HG02852 (cell line): ENCODE measurements at regions not wholly inside any gene's neighbourhood (a gene's known extent, or its start where the extent isn't known, plus 50 kb on each side); places are given as distances from the start of the nearest gene placed in this dataset.

Experiments used
- ATAC-seq: cut with Tn5 transposase; IDR thresholded peaks from one replicate; pipeline ENCODE4 v1.9.1; 2021; ENCODE audit warnings: mild to moderate bottlenecking, moderate library complexity; ENCODE audit not compliant: unreplicated experiment

DNA sequence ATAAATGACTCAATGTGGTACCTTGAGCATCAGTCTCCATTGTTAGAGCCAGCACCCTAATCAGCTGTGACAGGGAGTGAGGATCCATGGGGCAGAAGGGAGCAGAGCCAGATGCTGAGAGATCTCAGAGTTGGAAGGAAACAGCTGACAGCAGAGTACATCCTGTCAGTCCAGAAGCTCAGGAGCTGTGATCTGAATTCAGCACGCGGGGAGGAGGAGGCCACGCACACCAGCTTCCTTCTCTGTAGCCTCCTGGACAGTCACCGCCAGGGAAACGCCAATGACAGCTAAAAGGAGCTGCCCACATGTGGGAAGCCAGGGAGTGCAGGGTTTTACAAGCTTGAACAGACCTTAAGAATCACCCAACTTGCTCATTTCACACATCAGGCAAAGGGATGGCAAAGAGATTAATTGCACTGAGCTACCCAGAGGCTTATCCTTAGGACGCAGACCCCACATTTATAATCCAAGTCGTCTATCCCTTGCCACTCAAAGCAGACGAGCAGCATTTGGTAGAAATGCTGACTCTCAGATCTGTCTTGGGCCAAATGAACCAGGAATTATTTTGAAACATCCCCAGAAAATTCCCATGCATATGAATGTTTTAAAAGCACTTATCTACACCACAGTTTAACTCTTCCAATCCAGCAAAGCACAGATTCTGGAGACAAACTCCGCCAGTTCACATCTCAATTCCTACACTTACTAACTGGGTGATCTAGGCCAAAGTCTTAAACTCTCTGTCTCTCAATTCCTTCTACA lies 322.6 kb upstream of the TMTC1 start:
- no peak for ATAC-seq

DNA sequence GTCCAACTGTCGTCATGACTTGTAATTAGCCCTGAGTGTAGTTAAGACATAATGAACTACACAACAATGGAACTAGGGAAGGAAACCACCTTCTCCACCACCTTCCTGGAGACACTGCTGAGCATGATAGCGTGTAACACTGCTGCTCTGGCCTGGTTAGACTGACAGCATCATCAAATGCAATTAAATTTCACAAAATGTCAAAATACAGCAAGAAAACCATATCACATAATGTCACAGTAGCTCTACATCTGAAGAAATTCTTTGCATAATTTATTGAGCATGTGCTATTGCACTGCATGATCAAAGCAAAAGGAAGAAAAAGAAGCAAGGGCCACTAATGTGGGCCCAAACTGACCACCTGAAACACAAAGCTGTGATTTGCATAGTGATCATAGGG lies 321.8 kb upstream of the TMTC1 start:
- no peak for ATAC-seq

DNA sequence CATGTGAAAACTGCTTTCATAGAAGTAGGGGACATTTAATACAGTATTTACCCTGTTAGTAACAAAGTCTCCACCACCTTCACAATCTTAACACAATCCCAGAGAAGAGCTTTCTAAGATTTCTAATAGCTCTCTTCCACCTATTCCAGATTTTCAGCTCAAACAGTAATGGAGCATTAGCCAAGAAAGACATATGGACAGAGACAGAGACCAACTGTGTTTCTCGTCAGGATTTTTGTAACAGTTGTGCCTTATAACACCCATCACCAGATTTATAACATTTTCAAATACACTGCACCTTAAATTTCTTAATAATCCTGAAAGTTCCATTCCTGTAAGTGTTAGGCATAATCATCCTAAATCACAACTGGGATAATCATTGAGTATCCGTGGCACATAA lies 321.2 kb upstream of the TMTC1 start:
- ATAC-seq, result no peak

DNA sequence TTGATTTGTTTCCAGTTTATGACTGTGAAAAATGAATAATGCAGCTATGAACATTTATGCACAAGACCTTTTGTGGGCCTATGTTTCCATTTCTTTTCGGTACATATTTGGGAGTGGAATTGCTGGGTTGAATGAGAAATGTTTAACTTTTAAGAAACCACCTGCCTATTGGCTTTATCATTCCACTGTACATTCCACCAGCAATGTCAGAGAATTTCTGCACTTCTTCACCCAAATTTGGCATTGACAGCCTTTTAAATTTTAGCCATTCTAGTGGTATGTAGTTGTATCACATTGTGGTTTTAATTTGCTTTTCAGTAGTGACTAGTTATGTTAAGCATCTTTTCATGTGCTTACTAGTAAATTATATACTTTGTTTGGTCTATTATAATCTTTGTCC lies 317.0 kb upstream of the TMTC1 start:
- no peak for ATAC-seq

DNA sequence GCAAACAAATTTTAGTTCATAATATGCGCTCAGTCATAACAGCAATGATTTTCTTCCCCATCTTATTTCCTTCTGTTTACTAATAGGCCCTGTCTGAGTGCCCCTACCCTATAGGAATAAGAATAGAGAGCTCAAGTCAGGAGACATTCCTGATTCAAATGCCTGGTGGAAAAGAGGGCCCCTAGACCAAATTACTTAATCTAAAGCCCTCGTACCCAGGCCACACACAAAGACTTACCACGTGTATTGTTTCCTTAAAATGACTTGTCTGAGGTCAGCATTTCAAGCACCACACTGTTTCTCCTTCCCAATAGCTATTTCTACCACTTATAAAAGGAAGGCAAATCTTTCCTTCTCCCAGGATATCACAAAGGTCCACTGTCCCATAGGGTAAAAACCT lies 314.9 kb upstream of the TMTC1 start:
- no peak for ATAC-seq

DNA sequence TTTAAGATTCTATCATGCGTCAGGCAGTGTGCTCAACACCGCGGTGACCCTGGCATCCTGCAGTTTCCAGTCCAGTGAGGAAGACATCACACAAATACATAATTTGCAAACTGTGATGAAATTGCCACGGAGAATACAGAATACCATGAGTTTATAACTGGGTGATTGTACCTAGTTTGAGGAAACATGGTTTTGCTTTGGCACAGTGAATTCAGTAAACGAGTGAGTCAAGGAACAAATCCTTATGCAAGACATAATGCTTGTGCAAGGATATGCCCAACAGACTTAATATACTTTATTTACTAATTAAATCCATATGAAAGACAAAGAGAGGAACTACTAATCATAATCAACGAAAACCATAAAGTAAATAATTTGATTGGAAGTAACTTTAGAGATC lies 311.8 kb upstream of the TMTC1 start:
- no peak for ATAC-seq

DNA sequence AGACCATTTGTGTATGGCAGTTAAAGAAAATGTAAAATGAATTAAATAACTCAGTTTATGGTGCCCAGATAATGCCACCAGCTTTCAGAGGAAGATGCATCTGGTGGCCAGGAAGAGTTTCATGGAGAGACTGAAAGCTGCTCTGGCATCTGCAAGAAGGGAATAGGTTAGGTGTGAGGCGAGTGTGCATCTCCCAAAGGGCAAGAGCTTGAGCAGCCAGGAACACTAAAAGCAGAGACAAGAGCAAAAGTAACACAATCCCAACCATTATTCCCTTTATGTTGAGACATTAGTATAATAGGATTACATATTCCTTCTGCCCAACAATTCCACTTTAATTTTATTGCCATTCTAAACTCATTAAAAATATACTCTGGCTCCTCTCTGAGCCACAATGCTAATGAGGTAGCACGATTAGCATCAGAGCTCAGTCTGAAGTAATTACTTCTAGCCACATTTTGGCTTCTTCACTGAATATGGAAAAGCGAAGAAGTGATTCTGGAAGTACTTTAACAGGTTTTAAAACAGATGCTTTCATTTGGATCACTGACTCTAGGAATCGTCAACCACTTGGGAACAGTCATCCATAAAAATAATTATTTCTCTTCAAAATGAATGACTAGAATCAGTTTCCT lies 309.4 kb upstream of the TMTC1 start:
- ATAC-seq, result no peak

DNA sequence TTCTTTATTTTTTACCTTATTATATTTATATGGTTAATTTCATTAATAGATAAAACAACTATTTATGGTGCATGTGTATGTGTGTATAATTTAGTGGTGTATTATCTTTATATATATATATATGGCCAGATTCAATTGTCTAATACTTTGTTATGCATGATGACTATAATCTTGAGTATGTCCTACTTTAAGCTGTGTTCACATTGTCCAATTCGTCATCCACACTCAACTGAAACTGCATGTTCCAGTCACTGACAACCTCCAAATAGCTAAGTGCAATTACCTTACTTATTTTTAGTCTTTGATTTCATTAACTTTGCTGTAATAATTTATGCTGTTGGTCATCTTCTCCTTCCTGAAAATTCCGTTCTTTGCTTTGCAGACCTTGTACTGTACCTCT lies 306.5 kb upstream of the TMTC1 start:
- no peak for ATAC-seq

DNA sequence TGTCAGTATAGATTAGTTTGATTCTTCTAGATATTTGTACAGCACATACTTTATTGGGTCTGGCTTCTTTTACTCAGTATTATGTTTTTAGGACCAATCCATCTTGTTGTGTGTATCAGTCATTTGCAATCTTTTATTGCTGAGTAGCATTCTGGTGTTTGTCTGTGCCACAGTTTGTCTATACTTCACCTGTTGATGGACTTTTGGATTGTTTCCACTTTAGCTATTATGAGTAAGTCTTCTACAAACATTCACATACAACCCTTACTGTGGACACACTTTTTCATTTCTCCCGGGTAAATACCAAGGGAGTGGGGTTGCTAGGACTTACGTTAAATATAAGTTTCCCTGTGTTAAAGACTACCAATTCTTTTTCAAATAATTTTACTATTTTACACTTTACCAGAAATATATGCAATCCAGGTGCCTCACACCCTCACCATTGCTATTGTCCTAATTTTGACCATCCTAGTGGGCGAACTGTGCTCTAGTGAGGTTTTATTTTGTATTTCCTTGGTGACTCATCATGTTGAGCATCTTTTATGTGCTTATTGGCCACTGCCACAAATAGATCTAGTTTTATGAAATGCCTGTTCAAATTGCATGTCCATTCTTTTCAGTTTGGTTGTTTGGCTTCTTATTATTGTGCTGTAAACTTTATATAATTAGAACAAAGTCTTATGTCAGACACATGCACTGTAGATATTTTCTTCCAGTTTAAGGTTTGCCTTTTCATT lies 304.7 kb upstream of the TMTC1 start:
- ATAC-seq, result no peak

DNA sequence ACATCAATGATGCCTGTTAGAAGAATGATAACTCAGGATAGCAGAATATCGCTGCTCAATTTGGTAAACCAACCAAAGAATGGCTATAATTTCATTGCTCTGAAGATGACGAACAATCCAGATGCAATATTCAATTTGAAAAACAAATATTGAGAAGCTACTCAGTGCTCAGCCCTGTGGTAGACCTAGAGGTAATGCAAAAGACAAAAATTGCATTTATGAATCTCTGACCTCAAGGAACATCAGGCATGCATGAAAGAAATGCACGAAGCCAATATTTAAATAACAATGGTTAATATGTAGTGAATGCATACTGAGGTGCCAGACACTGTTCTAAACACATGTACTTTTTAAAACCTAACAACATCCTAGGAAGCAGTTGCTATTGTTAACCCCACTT lies 298.6 kb upstream of the TMTC1 start:
- ATAC-seq, result no peak

DNA sequence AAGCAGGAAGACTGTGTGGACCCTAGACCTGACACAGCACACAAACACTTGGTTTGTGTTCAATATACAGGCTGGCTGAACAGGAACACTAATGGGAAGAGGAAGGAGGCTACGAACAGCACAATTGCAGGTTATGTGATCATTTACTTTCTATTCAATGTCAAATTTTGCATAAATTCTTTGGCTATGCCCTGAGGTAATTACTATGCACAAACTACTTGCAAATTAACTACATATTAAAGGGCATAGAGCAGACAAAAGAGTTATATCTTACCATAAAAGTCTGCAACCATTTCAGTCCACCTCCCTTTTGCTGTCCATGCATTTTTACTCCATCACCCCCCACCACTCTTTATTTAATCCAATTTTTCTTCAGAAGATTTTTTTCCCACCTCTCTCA lies 291.2 kb upstream of the TMTC1 start:
- no peak for ATAC-seq

DNA sequence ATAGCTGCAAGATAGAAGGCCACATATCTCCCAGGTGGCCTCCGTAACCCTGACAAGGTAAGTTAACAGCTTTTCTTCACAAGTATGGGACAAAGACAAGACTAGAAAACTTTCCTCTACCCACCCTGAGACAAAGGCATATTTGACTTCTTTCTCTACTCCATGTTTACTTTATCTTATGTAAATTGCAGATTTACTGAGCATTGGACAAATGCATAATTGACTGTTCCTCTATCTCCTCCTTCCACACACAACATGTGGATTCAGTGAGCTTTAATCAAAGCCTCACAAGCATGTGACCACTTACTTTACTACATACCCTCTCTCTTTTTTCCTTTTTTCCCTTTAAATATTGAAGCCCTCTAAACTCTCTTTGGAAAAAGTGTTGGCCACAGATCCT lies 289.1 kb upstream of the TMTC1 start:
- no peak for ATAC-seq

DNA sequence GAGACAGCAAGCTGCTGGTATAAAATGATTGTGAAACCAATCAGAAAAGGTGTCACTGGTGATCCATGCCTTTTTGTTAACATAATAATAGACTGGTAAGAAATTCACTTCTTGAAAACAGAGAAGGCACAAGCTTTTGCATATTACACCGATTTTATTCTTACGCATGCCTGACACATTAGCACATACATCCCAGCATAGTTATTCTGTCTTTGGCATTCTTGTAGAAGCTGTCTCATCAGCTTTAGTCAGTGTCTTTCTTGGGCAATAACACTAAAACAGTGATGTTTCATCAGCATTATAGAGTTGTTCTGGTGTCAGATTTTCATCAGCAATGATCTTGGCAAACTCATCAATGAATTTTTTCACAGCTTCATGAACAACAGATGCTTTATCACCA lies 283.4 kb upstream of the TMTC1 start:
- ATAC-seq, result no peak

DNA sequence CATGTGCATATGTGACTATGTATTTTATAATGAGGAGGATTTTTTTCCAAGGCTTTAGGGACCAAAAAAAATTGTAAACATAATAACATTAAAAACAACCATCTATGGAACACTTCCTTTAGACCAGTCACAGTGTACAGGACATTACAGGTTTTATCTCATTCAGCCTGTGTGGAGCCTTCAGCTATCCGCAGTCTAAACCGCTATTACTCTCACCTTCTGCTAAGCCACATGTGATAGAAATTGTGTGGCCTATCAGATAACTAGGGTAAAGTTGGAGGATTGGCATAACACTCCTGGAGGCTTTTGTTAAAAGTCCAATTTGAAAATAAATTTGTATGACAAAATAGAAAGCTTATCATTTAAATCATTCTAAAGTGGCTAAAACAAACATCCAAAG lies 281.2 kb upstream of the TMTC1 start:
- ATAC-seq, result no peak

DNA sequence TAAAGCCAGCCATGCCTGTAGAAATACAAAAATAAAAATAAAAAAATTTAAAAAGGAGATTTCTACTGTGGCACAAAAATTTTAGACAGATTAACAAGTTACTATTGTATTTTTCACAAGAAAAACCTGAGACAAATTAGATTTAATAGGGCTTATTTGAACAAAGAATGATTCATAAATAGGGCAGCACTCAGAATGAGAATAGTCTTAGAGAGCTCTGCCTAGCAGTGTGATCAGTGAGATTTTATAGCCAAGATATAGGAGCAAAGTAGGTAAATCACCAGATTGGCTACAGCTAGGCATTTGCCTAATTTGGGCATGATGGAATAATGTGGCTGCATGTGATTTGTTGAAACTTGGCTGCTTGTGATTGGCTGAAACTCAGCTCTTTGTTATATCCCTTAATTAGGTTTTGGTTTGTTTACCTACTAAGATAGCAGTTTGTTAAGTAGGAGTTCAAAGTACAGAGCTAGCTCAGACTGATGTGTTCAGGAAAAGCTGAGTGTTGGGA lies 279.7 kb upstream of the TMTC1 start:
- no peak for ATAC-seq

DNA sequence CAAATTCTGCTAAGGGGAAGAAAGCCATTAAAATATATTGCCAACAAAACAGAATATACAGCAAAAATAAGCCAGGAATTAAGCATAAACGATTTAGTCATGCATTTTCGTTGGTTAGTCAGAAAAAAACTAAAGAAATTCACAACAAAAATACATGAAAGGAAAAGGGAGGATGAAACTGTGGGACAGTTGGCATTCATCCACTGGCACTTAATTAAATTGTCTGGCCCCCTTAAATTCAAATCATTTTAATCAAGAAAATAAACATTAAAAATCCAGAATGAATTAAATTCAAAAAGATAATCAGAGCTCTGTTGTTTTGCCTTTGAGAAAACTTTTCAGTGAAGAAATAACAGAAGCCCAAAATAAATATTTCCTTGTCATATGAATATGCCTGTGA lies 264.6 kb upstream of the TMTC1 start:
- no peak for ATAC-seq

DNA sequence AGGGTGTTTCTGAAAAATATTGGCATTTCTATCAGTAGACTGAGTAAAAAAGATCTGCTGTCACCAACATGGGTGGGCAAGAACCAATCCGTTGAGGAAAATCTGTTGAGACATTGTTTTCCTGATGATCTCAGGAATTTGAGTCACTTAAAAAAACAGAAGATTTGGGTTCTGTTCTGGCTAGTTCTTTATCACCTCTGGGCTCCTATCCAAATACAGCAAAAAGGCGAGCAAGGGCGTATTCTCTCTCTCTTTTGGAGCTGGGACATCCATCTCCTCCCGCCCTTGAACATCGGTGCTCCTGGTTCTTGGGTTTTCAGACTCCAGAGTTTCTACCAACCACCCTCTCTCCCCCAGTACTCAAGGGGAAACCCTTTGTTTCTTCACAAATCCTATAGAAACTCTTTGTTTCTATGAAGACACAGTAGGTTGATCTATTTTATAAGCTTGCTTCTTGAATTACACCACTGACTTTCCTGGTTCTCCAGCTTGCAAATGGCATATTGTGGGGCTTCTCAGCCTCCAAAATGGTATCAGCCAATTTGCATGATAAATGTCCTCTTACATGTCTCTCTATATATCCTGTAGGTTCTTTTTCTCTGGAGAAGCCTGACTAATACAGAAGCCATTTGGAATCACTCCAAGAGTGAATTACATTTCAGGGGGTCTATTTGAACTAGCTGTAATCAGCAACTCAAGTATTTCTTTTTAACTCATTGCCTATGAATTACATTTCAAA lies 263.9 kb upstream of the TMTC1 start:
- no peak for ATAC-seq

DNA sequence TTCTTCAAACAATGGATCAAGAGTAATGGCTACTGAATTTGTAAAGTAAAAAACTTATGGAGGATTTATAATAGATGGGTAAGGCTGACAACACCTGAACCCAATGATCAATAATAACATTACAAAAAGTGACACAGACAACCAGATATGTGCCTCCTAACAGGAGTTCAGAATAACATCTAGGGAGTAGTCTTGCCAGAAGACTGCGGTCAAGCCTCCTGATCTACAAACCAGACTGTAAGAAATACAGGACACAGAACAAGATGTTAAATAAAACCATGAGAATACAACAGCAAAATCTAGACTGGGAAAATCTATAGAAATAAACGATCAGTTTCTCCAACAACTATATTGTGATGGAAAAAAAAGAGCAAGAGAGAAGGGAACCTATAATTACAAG lies 262.6 kb upstream of the TMTC1 start:
- ATAC-seq, result no peak

DNA sequence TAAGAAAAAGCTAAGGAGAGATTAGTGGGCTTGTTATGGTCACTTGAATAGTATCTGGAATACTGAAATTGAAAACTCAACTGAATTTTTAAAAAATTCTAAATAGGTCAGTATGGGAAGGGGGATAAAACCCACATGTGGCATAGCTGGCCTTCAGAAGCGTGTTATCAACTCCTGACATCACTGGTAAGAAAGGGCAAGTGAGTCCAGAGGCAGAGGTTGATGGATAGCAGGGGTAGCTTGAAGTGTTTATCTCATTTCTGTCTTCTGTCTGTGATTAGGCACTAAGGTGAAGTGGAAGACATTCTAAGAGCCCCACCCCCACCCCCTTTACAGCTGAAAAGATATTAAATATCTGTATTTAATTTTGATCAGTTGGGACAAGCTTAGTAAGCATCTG lies 261.4 kb upstream of the TMTC1 start:
- no peak for ATAC-seq

DNA sequence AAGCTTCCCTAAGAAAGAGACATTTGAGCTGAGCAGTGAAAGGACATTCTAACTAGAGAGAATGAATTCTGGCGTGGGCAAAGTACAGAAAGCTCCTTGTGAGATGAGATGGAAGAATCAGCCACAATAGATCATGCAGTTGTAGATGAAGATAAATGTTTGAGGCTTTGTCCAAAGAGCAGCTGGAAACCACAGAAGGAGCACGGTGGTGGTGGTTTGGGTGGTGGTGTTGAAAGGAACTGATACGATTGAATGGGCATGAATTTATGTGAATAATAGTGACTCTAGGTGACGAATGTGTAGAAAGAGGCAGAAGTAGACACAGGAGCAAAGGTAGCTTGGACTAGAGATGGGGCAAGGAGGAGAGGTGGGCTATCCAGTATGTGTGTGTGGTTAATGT lies 260.5 kb upstream of the TMTC1 start:
- ATAC-seq, result no peak

DNA sequence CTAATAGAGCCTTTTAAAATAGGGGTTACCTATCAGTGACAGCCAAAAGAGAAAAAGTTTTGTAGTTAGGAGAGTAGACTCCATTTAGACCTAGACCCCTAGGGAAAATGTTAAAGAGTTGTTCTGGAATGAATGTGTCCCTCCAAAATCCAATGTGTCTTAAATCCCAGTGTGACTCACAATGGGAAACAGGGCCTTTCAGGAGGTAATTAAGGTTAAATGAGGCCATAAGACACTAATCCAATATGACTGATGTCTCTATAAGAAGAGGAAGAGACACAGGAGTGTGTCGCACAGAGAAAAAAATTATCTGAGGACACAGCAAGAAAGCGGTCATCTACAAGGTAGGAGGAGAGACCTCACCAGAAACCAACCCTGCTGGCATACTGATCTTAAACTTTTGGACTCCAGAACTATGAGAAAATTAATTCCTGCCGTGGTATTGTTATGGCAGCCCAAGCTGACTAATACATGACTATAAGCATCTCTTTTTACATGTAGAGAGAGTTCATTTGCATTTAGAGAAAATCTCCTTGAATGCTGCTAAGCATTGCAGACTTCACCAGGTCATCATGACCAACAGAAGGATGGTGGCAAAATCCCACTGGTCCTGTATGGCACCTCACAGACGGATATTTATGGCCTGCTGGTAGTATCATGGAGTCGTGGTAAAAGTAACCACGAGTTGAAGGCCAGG lies 259.6 kb upstream of the TMTC1 start:
- no peak for ATAC-seq
